Liver (tissue), 9 donors: ENCODE measurements at regions not wholly inside any gene's neighbourhood (a gene's known extent, or its start where the extent isn't known, plus 50 kb on each side); places are given as distances from the start of the nearest gene placed in this dataset. TPM values are rescaled to one million over a fixed set of nuclear protein-coding genes. Genes with fewer than 3 reads are reported as not detected.

Experiments
- DNase-seq: peaks from one replicate; pipeline ENCODE4 v3.0.0-alpha.2; 2017; ENCODE audit warnings: low spot score
- H3K27ac ChIP-seq, 2 donors: one replicate each; pipeline ENCODE4 v1.7.0; 2013; ENCODE audit warnings: inconsistent platforms in 2 of 2, low read length in 2 of 2, control low read depth in 1 of 2, low read depth in 1 of 2, mild to moderate bottlenecking in 1 of 2
- H3K27me3 ChIP-seq, 4 donors: one replicate each; pipeline versions ENCODE4 v1.6.1 to v1.7.0; 2013; ENCODE audit warnings: low read length in 3 of 4, inconsistent platforms in 1 of 4, mild to moderate bottlenecking in 1 of 4, moderate library complexity in 1 of 4; ENCODE audit not compliant: control insufficient read depth in 4 of 4, insufficient read depth in 4 of 4
- H3K36me3 ChIP-seq, 4 donors: one replicate each; pipeline versions ENCODE4 v1.6.1 to v1.7.0; 2013; ENCODE audit warnings: low read length in 3 of 4, mild to moderate bottlenecking in 3 of 4, low read depth in 1 of 4, moderate library complexity in 1 of 4; ENCODE audit not compliant: control insufficient read depth in 4 of 4, insufficient read depth in 3 of 4
- H3K4me1 ChIP-seq, 4 donors: one replicate each; pipeline versions ENCODE4 v1.6.1 to v1.7.0; 2013; ENCODE audit warnings: low read length in 3 of 4, mild to moderate bottlenecking in 3 of 4, moderate library complexity in 1 of 4; ENCODE audit not compliant: control insufficient read depth in 4 of 4, insufficient read depth in 4 of 4
- H3K4me3 ChIP-seq, 3 donors: one replicate each; pipeline versions ENCODE4 v1.6.1 to v1.7.0; 2013; ENCODE audit warnings: low read length in 3 of 3, control low read depth in 1 of 3, low read depth in 1 of 3, mild to moderate bottlenecking in 1 of 3
- H3K9ac ChIP-seq, 2 donors: one replicate each; pipeline ENCODE4 v1.7.0; 2013; ENCODE audit warnings: low read length in 2 of 2, mild to moderate bottlenecking in 2 of 2, moderate library complexity in 2 of 2, control low read depth in 1 of 2, low read depth in 1 of 2
- H3K9me3 ChIP-seq, 4 donors: one replicate each; pipeline versions ENCODE4 v1.6.1 to v1.7.0; 2013; ENCODE audit warnings: low read length in 3 of 4; ENCODE audit not compliant: control insufficient read depth in 4 of 4
- ATF3 ChIP-seq: IDR thresholded peaks from 2 replicates; pipeline ENCODE4 v1.6.1; 2016; ENCODE audit warnings: antibody characterized with exemption
- CTCF ChIP-seq: fragments of 150-350 bp; IDR thresholded peaks from 2 replicates; pipeline ENCODE4 v1.5.1; 2017; ENCODE audit warnings: improper control_type of control experiment, low read depth, low read length; ENCODE audit not compliant: missing input control
- EGR1 ChIP-seq, 2 donors: IDR thresholded peaks; 2 replicates each; pipeline ENCODE4 v1.6.1; 2016 to 2018; ENCODE audit warnings: antibody characterized with exemption in 2 of 2, low read depth in 2 of 2
- FOXA1 ChIP-seq: IDR thresholded peaks from 2 replicates; pipeline ENCODE4 v1.6.1; 2016; ENCODE audit warnings: antibody characterized with exemption
- FOXA2 ChIP-seq: IDR thresholded peaks from 2 replicates; pipeline ENCODE4 v1.6.1; 2016; ENCODE audit warnings: antibody characterized with exemption
- GABPA ChIP-seq, 2 donors: IDR thresholded peaks in 1 of 2; conservative IDR thresholded peaks in 1 of 2; 2 replicates each; pipeline ENCODE4 v1.6.1; 2016; ENCODE audit warnings: antibody characterized with exemption in 2 of 2, mild to moderate bottlenecking in 1 of 2, moderate library complexity in 1 of 2
- HNF4A ChIP-seq, 2 donors: conservative IDR thresholded peaks; 2 replicates each; pipeline ENCODE4 v1.6.1; 2016; ENCODE audit warnings: antibody characterized with exemption in 2 of 2, mild to moderate bottlenecking in 2 of 2
- HNF4G ChIP-seq: IDR thresholded peaks from 2 replicates; pipeline ENCODE4 v1.6.1; 2016; ENCODE audit warnings: antibody characterized with exemption
- JUND ChIP-seq, 2 donors: IDR thresholded peaks; 2 replicates each; pipeline ENCODE4 v1.6.1; 2016; ENCODE audit warnings: antibody characterized with exemption in 2 of 2
- MAX ChIP-seq: IDR thresholded peaks from 2 replicates; pipeline ENCODE4 v1.6.1; 2016; ENCODE audit warnings: antibody characterized with exemption
- NR2F2 ChIP-seq: IDR thresholded peaks from 2 replicates; pipeline ENCODE4 v1.6.1; 2016; ENCODE audit warnings: antibody characterized with exemption
- RAD21 ChIP-seq, 2 donors: IDR thresholded peaks; 2 replicates each; pipeline ENCODE4 v1.6.1; 2016; ENCODE audit warnings: antibody characterized with exemption in 2 of 2, mild to moderate bottlenecking in 2 of 2
- REST ChIP-seq: IDR thresholded peaks from 2 replicates; pipeline ENCODE4 v1.6.1; 2016; ENCODE audit warnings: antibody characterized with exemption, mild to moderate bottlenecking
- RXRA ChIP-seq, 2 donors: IDR thresholded peaks; 2 replicates each; pipeline ENCODE4 v1.6.1; 2017 to 2018; ENCODE audit warnings: antibody characterized with exemption in 2 of 2, mild to moderate bottlenecking in 1 of 2
- SP1 ChIP-seq: IDR thresholded peaks from 2 replicates; pipeline ENCODE4 v1.6.1; 2018; ENCODE audit warnings: antibody characterized with exemption, mild to moderate bottlenecking
- TAF1 ChIP-seq: conservative IDR thresholded peaks from 2 replicates; pipeline ENCODE4 v1.6.1; 2016; ENCODE audit warnings: antibody characterized with exemption, mild to moderate bottlenecking
- YY1 ChIP-seq: IDR thresholded peaks from 2 replicates; pipeline ENCODE4 v1.6.1; 2016; ENCODE audit warnings: antibody characterized with exemption, mild to moderate bottlenecking
- ZBTB33 ChIP-seq: IDR thresholded peaks from 2 replicates; pipeline ENCODE4 v1.6.1; 2016; ENCODE audit warnings: antibody characterized with exemption
- WGBS: extraction: QIAGEN DNeasy Blood & Tissue Kit; methylation state at CpG from one replicate; pipeline ENCODE4 v1.1.7; 2013; 5-methylcytosine and 5-hydroxymethylcytosine counted together
- small RNA-seq: library from RNA; depleted of rRNA; stranded (forward); fragments of <200 nt; gene quantifications from one replicate; pipeline ENCODE3, GENCODE V24; 2014
- donor health status: healthy.
- donor health status: healthy.
- donor health status: healthy.
- donor health status: healthy.
- donor health status: healthy.

- no peak overlapping the region for H3K4me3 ChIP-seq
- no peaks in the 10 kb centered on the region for H3K27me3 ChIP-seq
- WGBS, result 81% methylated on average over 11 of the region's 11 CpGs
- DNase-seq, result no peak
- H3K9ac ChIP-seq, result no peak overlapping the region
- no peaks in the 10 kb centered on the region for H3K36me3 ChIP-seq
- TF ChIP-seq RXRA (IDR thresholded peaks at IDR 0.05), result no peak
- no peak for TF ChIP-seq SP1
- TF ChIP-seq EGR1 (IDR thresholded peaks at IDR 0.05; ENCODE audit: low read depth in 2 of 2), result no peak
- no peak for TF ChIP-seq REST
- TF ChIP-seq GABPA (IDR thresholded peaks at IDR 0.05 in 1 of 2, conservative IDR thresholded peaks at IDR 0.05 in 1 of 2), result no peak
- no peak for TF ChIP-seq CTCF
- no peak for TF ChIP-seq RAD21 (IDR thresholded peaks at IDR 0.05)
- no peak for TF ChIP-seq FOXA1
- no peak for TF ChIP-seq FOXA2
- TF ChIP-seq HNF4A (conservative IDR thresholded peaks at IDR 0.05), result no peak
- TF ChIP-seq ZBTB33, result no peak
- no peak for TF ChIP-seq TAF1
- no peak for TF ChIP-seq MAX
- TF ChIP-seq JUND (IDR thresholded peaks at IDR 0.05), result no peak
- no peak for TF ChIP-seq ATF3
- TF ChIP-seq YY1, result no peak
- no peak for TF ChIP-seq HNF4G
- no peak for TF ChIP-seq NR2F2
- peaks cover 0 to 7% (median 2%) of the 10 kb centered on the region in 4 donors for H3K9me3 ChIP-seq
- peaks cover 0 to 5% (median 1%) of the 10 kb centered on the region in 4 donors for H3K4me1 ChIP-seq
- no peak overlapping the region for H3K27ac ChIP-seq
These were observed 51.3 kb upstream of the FOXC1 start for GRCh38 chr6:1558388-1558787.

Small RNA genes in the stretch of these regions (small RNA-seq; reads per million reads assigned to genes)
- not detected for gene RN7SL352P
